H1 (cell line): ENCODE measurements at regions not wholly inside any gene's neighbourhood (a gene's known extent, or its start where the extent isn't known, plus 50 kb on each side); places are given as distances from the start of the nearest gene placed in this dataset.

ENCODE experiments used
- CREB1 ChIP-seq: IDR thresholded peaks from 2 replicates; pipeline ENCODE4 v1.6.1; 2012; ENCODE audit warnings: inconsistent platforms
- EGR1 ChIP-seq: IDR thresholded peaks from 2 replicates; pipeline ENCODE4 v1.6.1; 2011; ENCODE audit warnings: low read depth, low read length, borderline replicate concordance
- HDAC2 ChIP-seq, 2 experiments: fragments of 300-600 bp in 1 of 2; sonication (generic) in 1 of 2; IDR thresholded peaks; 2 replicates each; pipeline ENCODE4 v1.6.1; 2011 to 2012; ENCODE audit warnings: low read depth in 2 of 2, low read length in 2 of 2, mild to moderate bottlenecking in 2 of 2, moderate library complexity in 2 of 2, borderline replicate concordance in 1 of 2, inconsistent platforms in 1 of 2
- HDAC6 ChIP-seq: IDR thresholded peaks from one replicate; pipeline ENCODE4 v1.7.1; 2012; ENCODE audit warnings: low read depth, mild to moderate bottlenecking, inconsistent platforms, low read length, moderate library complexity
- KDM4A ChIP-seq: IDR thresholded peaks from one replicate; pipeline ENCODE4 v1.7.1; 2012; ENCODE audit warnings: low read depth, mild to moderate bottlenecking, moderate library complexity, low read length, inconsistent platforms; ENCODE audit not compliant: severe bottlenecking
- MAFK ChIP-seq: IDR thresholded peaks from 2 replicates; pipeline ENCODE4 v1.6.1; 2012; ENCODE audit warnings: low read depth, mild to moderate bottlenecking, improper control_type of control experiment, low read length
- NRF1 ChIP-seq: IDR thresholded peaks from 2 replicates; pipeline ENCODE4 v1.6.1; 2011; ENCODE audit warnings: mild to moderate bottlenecking, low read depth, low read length, improper control_type of control experiment
- POLR2AphosphoS5 ChIP-seq: IDR thresholded peaks from 2 replicates; pipeline ENCODE4 v1.6.1; 2011; ENCODE audit warnings: low read depth, low read length
- RAD21 ChIP-seq, 2 experiments: IDR thresholded peaks in 1 of 2; conservative IDR thresholded peaks in 1 of 2; 2 replicates each; pipeline ENCODE4 v1.6.1; 2011; ENCODE audit warnings: low read depth in 2 of 2, low read length in 2 of 2, improper control_type of control experiment in 1 of 2, inconsistent platforms in 1 of 2, mild to moderate bottlenecking in 1 of 2, moderate library complexity in 1 of 2
- RNF2 ChIP-seq: fragments of 200-900, 300-1000 bp; sonication (generic); IDR thresholded peaks from 2 replicates; pipeline ENCODE4 v1.7.1; 2016; ENCODE audit warnings: borderline replicate concordance, low read depth, mild to moderate bottlenecking, antibody characterized with exemption, low read length; ENCODE audit not compliant: poor library complexity, severe bottlenecking; ENCODE audit errors: missing control alignments
- SP2 ChIP-seq: IDR thresholded peaks from 2 replicates; pipeline ENCODE4 v1.6.1; 2012; ENCODE audit warnings: mild to moderate bottlenecking, low read length, inconsistent platforms
- SP4 ChIP-seq: IDR thresholded peaks from 2 replicates; pipeline ENCODE4 v1.6.1; 2012; ENCODE audit warnings: low read length, inconsistent platforms
- TAF1 ChIP-seq: IDR thresholded peaks from 2 replicates; pipeline ENCODE4 v1.6.1; 2011; ENCODE audit warnings: mild to moderate bottlenecking, low read depth, low read length
- TBP ChIP-seq: IDR thresholded peaks from 2 replicates; pipeline ENCODE4 v1.6.1; 2011; ENCODE audit warnings: low read depth, low read length, improper control_type of control experiment
- TF ChIP-seq, protein P1 (sequence below): IDR thresholded peaks from 2 replicates; pipeline ENCODE4 v1.6.1; 2011; ENCODE audit warnings: low read length, improper control_type of control experiment
- TF ChIP-seq, protein P2 (sequence below): IDR thresholded peaks from 2 replicates; pipeline ENCODE4 v1.6.1; 2012; ENCODE audit warnings: inconsistent platforms
- TF ChIP-seq, protein P3 (sequence below): IDR thresholded peaks from 2 replicates; pipeline ENCODE4 v1.6.1; 2012; ENCODE audit warnings: low read length, inconsistent platforms

DNA sequence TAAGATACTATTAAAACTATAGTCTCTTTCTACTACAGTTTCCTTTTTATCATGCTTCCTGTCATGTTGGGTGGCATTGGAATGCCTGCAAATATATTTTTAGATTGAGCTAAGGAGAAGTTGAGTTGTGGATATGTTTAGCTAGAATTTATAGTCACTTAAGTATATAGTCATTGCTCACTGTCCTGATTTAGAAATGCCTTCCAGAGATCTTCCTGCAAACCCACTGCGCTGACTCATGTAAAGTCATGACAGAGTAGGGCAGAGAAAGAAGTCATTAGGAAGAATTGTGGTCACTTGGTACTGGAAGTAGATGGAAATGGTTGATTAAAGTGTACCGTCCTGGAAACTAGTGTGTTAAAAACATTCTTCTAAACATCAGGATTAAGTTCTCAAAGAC lies 490.3 kb upstream of the PABPC4L start (continued):
- TF ChIP-seq EGR1 (no peak), KDM4A (no peak), NRF1 (no peak), TBP (no peak), HDAC2 (IDR thresholded peaks at IDR 0.05; ENCODE audit: borderline replicate concordance in 1 of 2, low read depth in 2 of 2, low read length in 2 of 2) (no peak), SP4 (no peak), MAFK (no peak), RNF2 (no peak), SP2 (no peak), HDAC6 (no peak), POLR2AphosphoS5 (no peak), TAF1 (no peak), CREB1 (no peak), RAD21 (IDR thresholded peaks at IDR 0.05 in 1 of 2, conservative IDR thresholded peaks at IDR 0.05 in 1 of 2; ENCODE audit: low read depth in 2 of 2, low read length in 2 of 2) (no peak)
- TF ChIP-seq, protein P1, sequence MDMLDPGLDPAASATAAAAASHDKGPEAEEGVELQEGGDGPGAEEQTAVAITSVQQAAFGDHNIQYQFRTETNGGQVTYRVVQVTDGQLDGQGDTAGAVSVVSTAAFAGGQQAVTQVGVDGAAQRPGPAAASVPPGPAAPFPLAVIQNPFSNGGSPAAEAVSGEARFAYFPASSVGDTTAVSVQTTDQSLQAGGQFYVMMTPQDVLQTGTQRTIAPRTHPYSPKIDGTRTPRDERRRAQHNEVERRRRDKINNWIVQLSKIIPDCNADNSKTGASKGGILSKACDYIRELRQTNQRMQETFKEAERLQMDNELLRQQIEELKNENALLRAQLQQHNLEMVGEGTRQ, result no peak
- TF ChIP-seq, protein P2, sequence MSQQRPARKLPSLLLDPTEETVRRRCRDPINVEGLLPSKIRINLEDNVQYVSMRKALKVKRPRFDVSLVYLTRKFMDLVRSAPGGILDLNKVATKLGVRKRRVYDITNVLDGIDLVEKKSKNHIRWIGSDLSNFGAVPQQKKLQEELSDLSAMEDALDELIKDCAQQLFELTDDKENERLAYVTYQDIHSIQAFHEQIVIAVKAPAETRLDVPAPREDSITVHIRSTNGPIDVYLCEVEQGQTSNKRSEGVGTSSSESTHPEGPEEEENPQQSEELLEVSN, result no peak
- TF ChIP-seq, protein P3, sequence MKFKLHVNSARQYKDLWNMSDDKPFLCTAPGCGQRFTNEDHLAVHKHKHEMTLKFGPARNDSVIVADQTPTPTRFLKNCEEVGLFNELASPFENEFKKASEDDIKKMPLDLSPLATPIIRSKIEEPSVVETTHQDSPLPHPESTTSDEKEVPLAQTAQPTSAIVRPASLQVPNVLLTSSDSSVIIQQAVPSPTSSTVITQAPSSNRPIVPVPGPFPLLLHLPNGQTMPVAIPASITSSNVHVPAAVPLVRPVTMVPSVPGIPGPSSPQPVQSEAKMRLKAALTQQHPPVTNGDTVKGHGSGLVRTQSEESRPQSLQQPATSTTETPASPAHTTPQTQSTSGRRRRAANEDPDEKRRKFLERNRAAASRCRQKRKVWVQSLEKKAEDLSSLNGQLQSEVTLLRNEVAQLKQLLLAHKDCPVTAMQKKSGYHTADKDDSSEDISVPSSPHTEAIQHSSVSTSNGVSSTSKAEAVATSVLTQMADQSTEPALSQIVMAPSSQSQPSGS, result no peak
- TF ChIP-seq, all 59 proteins: peak for 0
